ENCODE measurements at regions not wholly inside any gene's neighbourhood (a gene's known extent, or its start where the extent isn't known, plus 50 kb on each side); places are given as distances from the start of the nearest gene placed in this dataset.
"Not testable (repeated sequence)": the region's sequence is repeated elsewhere in the genome, so short reads cannot be mapped to it uniquely, and the experiment has no call there.

DNA sequence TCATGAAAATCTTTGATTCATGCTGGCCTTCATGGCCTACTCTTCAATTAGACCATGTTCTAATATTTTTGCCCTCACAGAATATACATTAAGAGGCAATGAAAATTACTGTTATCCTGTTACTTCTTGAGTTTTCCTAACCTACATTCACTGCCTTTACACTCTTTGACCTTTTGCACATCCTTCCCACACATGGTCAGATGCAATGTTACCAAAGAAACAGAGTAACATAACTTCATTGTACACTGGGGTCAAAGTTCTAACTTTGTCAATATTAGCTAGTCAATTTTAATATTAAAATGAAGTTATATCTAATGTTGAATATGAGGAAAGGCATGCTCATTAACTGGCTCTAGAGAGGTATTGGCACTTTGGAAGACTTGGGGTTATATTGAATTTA lies 284.8 kb downstream of the TEX13C start:
- ATAC-seq (no peak), DNase-seq (ENCODE audit: low spot score in 2 of 2) (no peak)
- H3K4me1 Mint-ChIP-seq: no peaks in the 10 kb centered on the region
- no peaks in the 10 kb centered on the region for H3K9me3 Mint-ChIP-seq
- no peak overlapping the region for H3K27ac Mint-ChIP-seq
- H3K4me3 Mint-ChIP-seq: no peak overlapping the region
- H3K36me3 Mint-ChIP-seq: no peaks in the 10 kb centered on the region

DNA sequence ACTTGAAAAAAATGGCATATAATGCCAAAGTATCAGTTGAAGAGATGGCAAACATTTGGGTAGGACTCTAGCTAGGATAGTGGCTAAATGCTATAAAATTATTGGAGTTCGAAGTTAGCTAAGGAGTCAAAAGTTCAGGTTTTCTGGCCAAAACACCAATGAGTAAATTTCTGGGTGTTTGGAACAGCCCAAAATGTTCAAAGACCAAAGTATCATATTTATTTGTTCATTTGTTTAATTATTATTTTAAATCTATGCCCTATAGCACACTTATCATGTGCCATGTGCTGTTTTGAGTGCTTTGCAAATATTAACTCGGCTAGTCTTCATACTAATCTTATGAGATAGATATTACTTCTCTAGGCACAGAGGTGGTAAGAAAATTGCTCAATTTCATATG lies 285.5 kb downstream of the TEX13C start:
- ATAC-seq (no peak), DNase-seq (ENCODE audit: low spot score in 2 of 2) (no peak)
- Mint-ChIP-seq H3K9me3 (no peaks in the 10 kb centered on the region), H3K4me3 (no peak overlapping the region), H3K27ac (no peak overlapping the region), H3K36me3 (no peaks in the 10 kb centered on the region), H3K4me1 (no peaks in the 10 kb centered on the region)

DNA sequence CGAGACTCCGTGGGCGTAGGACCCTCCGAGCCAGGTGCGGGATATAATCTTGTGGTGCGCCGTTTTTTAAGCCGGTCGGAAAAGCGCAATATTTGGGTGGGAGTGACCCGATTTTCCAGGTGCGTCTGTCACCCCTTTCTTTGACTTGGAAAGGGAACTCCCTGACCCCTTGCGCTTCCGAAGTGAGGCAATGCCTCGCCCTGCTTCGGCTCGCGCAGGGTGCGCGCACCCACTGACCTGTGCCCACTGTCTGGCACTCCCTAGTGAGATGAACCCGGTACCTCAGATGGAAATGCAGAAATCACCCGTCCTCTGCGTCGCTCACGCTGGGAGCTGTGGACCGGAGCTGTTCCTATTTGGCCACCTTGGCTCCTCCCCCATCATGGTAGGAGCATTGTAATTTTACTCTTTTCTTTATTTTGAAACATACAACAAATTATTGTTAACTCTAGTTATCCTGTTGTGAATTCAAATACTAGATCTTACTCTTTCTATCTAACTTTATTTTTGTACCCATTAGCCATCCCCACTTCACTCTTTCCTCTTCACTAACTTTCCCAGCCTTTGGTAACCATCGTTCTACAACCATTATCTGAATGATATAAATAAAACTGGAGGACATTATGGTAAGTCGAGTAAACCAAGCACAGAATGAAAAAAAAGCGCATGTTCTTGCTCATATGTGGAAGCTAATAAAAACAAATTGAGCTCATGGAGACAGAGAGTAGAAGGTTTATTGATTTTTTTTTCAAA lies 295.1 kb downstream of the TEX13C start:
- ATAC-seq; H3K4me1 Mint-ChIP-seq; H3K36me3 Mint-ChIP-seq; DNase-seq (ENCODE audit: low spot score in 2 of 2); H3K9me3 Mint-ChIP-seq; H3K27ac Mint-ChIP-seq; H3K4me3 Mint-ChIP-seq: not testable (repeated sequence)

DNA sequence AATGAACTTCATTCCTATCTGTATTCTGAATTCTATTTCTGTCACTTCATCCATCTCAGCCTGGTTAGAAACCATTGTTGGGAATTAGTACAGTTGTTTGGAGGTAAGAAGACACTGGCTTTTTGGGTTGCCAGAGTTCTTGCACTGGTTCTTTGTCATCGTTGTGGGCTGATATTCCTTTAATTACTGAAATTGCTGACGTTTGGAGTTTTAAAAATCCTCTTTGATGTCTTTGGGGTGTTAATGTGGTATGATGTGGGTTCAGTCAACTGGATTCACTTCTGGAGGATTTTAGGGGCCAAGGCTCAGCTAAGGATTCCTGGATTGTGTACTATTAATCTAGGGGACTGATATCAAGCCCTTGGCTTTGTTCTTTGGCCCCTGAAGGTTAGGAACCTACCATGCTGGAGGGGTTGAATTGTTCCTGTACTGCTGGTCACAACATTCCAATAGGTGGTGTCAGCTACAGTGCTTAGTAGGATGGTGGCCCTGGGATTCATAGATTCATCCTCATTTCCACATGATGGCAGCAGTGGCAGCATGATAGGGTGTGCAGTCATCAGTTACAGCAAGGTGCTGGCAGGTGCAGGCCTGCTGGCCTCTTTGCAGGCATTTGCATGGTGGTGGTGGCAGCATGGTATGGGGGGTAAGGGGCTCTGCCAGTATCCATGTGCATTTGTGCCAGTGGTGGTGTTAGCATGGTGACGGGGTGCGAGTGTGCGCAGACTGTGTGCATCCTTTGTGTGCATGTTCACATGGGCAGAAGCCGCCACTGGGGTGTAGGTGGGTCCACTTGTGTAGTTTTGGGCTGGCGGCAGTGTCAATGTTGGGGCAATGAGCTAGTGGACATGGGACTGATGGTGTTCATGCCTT lies 301.3 kb downstream of the TEX13C start:
- ATAC-seq: no peak
- Mint-ChIP-seq H3K36me3 (no peaks in the 10 kb centered on the region), H3K27ac (no peak overlapping the region), H3K4me1 (no peaks in the 10 kb centered on the region), H3K9me3 (no peaks in the 10 kb centered on the region), H3K4me3 (no peak overlapping the region)
- DNase-seq (ENCODE audit: low spot score in 2 of 2): no peak

DNA sequence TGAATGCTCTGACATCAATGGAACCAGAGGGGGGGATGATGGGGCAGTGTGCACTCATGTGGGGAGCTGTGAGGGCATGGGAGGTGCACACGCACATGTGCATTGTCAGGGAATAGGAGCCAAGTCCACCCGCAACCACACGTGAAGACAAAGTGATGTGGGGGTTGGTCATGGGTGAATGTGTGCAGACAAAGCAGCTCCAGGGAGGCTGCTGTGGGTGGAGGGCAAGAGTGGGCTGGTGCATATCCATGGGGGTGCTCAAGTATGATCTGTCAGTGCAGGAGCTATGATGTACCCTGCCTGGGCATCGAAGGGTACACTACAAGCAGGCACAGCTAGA lies 301.9 kb downstream of the TEX13C start:
- Mint-ChIP-seq H3K4me3 (no peak overlapping the region), H3K27ac (no peak overlapping the region), H3K9me3 (no peaks in the 10 kb centered on the region), H3K4me1 (no peaks in the 10 kb centered on the region), H3K36me3 (no peaks in the 10 kb centered on the region)
- DNase-seq (ENCODE audit: low spot score in 2 of 2) (no peak), ATAC-seq (no peak)

DNA sequence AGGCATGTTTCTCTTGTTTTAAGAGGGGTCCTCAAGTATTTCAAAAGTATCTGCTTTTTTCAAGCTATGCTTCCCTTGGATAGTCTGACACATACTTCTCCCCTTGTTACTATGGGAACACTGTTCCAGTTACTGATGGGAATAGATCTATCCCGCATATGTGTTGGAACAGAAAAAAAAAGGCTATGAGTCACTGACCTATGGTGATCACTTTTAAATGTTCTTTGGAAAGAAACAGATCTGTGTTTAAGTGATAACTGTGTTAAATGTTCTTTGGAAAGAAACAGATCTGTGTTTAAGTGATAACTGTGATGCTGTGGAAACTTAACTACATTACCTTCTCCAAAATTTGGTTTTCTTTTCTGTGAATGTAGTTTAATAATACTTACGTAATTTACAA lies 303.2 kb downstream of the TEX13C start:
- ATAC-seq (no peak), DNase-seq (ENCODE audit: low spot score in 2 of 2) (no peak)
- no peak overlapping the region for H3K4me3 Mint-ChIP-seq
- no peaks in the 10 kb centered on the region for H3K9me3 Mint-ChIP-seq
- no peaks in the 10 kb centered on the region for H3K4me1 Mint-ChIP-seq
- no peaks in the 10 kb centered on the region for H3K36me3 Mint-ChIP-seq
- no peak overlapping the region for H3K27ac Mint-ChIP-seq

DNA sequence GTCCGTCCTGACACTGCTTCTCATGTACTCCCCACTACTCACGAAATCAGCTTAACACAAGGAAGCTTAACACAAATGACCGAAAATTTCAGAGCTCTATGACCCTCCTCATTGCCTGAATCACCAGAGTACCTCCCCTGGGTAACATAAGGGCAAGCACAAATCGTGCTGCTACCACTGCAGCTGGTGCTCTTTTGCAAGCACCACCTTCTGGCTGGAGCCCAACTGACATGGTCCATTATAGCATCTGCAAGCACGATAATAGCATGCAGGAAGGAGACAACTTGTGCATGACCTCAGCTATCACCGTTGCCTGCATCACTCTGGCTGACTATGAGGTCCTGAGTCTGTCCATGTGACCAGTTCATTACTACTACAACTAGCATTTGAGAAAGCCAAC lies 308.0 kb downstream of the TEX13C start:
- H3K27ac Mint-ChIP-seq: no peak overlapping the region
- peaks cover 6% of the 10 kb centered on the region for H3K9me3 Mint-ChIP-seq
- H3K36me3 Mint-ChIP-seq: no peaks in the 10 kb centered on the region
- ATAC-seq (no peak), DNase-seq (ENCODE audit: low spot score in 2 of 2) (no peak)
- H3K4me3 Mint-ChIP-seq: no peak overlapping the region
- H3K4me1 Mint-ChIP-seq: no peaks in the 10 kb centered on the region

DNA sequence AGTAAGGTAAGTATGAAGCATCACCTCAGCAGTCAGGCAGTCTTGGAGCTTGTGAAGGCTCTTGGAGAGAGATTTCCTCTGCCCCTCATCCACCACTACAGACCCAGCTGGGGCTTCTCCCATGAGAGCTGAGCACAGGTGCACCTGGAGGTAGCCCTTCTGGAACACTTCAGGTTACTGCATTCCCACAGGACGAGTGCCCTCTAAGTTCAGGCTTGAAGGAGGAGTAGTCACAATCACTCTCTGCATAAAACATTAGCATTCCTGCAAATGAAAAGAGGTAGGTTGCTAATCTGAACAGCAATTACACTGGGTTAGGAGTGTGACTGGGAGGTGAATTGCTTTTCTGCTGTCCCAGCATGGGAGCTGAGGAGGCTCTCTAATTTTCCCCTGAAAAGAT lies 308.8 kb downstream of the TEX13C start:
- peaks cover 6% of the 10 kb centered on the region for H3K9me3 Mint-ChIP-seq
- H3K27ac Mint-ChIP-seq: no peak overlapping the region
- no peak for ATAC-seq
- no peak overlapping the region for H3K4me3 Mint-ChIP-seq
- no peaks in the 10 kb centered on the region for H3K36me3 Mint-ChIP-seq
- no peaks in the 10 kb centered on the region for H3K4me1 Mint-ChIP-seq
- no peak for DNase-seq (ENCODE audit: low spot score in 2 of 2)

DNA sequence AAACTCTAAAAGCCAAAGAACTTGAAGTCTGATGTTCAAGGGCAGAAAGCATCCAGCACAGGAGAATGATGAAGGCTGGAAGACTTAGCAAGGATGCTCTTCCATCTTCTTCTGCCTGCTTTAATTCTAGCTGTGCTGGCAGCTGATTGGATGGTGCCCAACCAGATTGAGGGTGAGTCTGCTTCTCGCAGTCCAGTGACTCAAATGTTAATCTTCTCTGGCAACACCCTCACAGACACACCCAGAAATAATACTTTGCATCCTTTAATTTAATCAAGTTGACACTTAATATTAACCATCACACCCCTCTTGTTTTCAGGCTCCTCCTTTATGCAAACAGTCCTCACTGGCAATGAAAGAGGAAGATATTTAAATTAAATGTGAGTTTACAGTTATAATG lies 321.7 kb downstream of the TEX13C start:
- no peak for ATAC-seq
- Mint-ChIP-seq H3K36me3 (no peaks in the 10 kb centered on the region), H3K4me1 (no peaks in the 10 kb centered on the region), H3K9me3 (no peaks in the 10 kb centered on the region), H3K4me3 (no peak overlapping the region), H3K27ac (no peak overlapping the region)
- DNase-seq (ENCODE audit: low spot score in 2 of 2): no peak

DNA sequence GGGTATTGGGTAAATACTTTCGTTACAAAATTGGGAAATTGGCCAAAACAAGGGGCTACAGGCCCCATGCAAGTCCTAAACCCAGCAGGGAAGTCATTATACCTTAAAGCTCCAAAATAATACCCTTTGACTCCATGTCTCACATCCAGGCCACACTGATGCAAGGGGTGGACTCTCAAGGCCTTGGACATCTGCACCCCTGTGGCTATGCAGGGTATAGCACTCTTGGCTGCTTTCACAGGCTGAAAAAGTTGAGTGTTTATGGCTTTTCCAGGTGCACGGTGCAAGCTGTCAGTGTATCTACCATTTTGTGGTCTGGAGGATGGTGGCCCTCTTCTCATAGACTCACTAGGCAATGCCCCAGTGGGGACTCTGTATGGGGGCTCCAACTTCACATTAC lies 326.5 kb downstream of the TEX13C start:
- peak; percentile 31 for ATAC-seq
- no peak for DNase-seq (ENCODE audit: low spot score in 2 of 2)
- no peak overlapping the region for H3K27ac Mint-ChIP-seq

DNA sequence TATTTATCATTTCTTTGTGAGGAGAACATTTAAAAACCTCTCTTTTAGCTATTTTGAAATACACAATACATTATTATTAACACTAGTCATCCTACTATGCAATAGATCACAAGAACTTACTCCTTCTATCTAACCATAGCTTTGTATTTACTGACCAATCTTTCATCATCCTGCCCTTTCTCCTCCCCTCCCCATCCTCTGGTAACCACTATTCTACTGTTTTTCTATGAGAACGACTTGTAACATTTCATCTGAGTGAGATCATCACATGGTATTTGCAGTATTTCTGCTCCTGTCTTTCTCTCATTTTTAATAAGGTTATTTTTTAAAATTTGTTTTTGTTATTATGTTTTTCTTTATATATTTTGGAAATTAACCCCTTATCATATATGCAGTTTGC lies 331.8 kb downstream of the TEX13C start:
- H3K4me3 Mint-ChIP-seq: no peak overlapping the region
- H3K27ac Mint-ChIP-seq: no peak overlapping the region
- ATAC-seq: no peak
- H3K4me1 Mint-ChIP-seq: no peaks in the 10 kb centered on the region
- no peaks in the 10 kb centered on the region for H3K9me3 Mint-ChIP-seq
- no peaks in the 10 kb centered on the region for H3K36me3 Mint-ChIP-seq
- no peak for DNase-seq (ENCODE audit: low spot score in 2 of 2)

More for the DNA sequence above, 326.5 kb downstream of the TEX13C start:
- H3K4me1 Mint-ChIP-seq: no peaks in the 10 kb centered on the region
- H3K4me3 Mint-ChIP-seq: no peak overlapping the region
- H3K36me3 Mint-ChIP-seq: no peaks in the 10 kb centered on the region
- H3K9me3 Mint-ChIP-seq: no peaks in the 10 kb centered on the region

DNA sequence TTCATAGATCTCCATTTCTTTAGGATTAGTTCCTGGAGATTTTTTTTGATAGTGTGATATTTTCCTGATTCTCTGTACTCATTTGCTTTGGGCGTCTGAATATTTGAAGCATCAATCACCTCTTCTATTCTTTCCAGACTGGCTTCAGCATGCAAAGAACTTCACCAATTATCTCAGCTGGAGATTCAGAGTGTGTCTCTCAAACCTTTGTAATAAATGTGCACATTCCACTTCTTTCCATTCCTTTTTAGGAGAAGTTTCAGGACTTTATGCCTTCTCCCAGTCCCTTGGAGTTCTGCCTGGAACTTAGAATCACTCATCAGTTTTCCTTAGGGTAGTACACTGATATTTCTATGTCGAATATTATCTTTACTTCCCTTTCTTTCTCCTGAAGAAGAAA lies 334.8 kb downstream of the TEX13C start:
- H3K9me3 Mint-ChIP-seq: no peaks in the 10 kb centered on the region
- no peak overlapping the region for H3K4me3 Mint-ChIP-seq
- H3K4me1 Mint-ChIP-seq: no peaks in the 10 kb centered on the region
- ATAC-seq (no peak), DNase-seq (ENCODE audit: low spot score in 2 of 2) (no peak)
- no peak overlapping the region for H3K27ac Mint-ChIP-seq
- no peaks in the 10 kb centered on the region for H3K36me3 Mint-ChIP-seq

DNA sequence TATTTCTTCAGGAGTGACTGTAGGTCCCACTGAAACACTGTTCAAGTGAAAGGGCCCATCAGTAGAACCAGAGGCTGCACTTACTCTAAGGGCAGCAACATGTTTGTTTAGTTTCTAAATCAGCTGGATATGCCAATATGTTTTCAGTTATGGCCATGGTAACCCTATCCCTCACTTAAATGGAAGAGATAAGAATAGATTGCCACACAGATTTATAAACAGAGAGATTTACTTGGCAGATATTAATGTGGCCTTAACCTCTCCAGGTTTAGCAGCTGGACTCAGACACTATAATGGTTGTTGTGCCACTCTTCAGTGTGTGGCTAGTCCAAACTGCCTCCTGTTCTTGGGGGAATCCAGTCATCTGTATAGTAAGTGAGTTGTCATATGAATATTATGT lies 354.1 kb downstream of the TEX13C start:
- DNase-seq (ENCODE audit: low spot score in 2 of 2) (no peak), ATAC-seq (no peak)
- H3K4me3 Mint-ChIP-seq: no peak overlapping the region
- H3K27ac Mint-ChIP-seq: no peak overlapping the region
- H3K9me3 Mint-ChIP-seq: peaks cover 6% of the 10 kb centered on the region
- no peaks in the 10 kb centered on the region for H3K4me1 Mint-ChIP-seq
- H3K36me3 Mint-ChIP-seq: no peaks in the 10 kb centered on the region

DNA sequence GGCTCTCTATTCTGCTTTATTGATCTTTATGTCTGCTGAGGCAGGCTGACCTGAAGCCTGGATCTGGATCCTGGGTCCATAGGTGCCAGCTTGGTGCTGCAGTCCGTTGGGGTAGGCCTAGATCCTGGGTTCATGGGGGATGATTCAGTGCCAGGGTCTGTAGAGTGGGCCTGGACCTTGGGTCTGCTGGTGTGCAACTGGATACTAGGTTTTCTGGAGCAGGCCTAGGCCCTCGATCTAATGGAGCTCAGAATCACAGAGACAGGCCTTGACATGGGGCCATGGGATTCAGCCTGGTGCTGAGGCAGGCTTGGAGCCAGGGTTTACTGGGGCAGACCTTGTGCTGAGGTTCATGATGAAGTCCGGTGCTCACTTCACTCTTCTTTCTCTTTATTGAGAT lies 358.6 kb downstream of the TEX13C start:
- H3K27ac Mint-ChIP-seq: no peak overlapping the region
- peaks cover 6% of the 10 kb centered on the region for H3K9me3 Mint-ChIP-seq
- no peaks in the 10 kb centered on the region for H3K4me1 Mint-ChIP-seq
- ATAC-seq: no peak
- H3K4me3 Mint-ChIP-seq: no peak overlapping the region
- no peaks in the 10 kb centered on the region for H3K36me3 Mint-ChIP-seq
- no peak for DNase-seq (ENCODE audit: low spot score in 2 of 2)

DNA sequence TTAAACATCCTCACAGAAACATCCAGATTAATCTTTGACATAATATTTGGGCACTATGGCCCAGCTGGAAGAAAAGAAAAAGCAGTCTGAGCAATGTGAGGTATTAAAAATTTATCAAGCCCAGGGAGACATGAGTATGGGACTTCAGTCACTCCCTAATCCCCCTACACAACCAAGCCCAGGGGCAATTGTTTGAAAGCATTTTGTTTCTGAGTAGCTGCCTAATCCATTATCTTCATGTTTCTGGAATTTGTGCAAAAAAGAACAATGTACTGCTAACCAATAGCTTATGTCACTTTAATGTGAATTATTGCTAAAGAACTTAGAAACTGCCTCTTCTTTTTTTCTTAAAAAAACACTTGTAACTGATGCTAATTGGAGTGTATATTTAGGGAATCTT lies 360.7 kb downstream of the TEX13C start:
- Mint-ChIP-seq H3K4me1 (no peaks in the 10 kb centered on the region), H3K9me3 (peaks cover 6% of the 10 kb centered on the region), H3K4me3 (no peak overlapping the region), H3K36me3 (no peaks in the 10 kb centered on the region), H3K27ac (no peak overlapping the region)
- ATAC-seq (no peak), DNase-seq (ENCODE audit: low spot score in 2 of 2) (no peak)

DNA sequence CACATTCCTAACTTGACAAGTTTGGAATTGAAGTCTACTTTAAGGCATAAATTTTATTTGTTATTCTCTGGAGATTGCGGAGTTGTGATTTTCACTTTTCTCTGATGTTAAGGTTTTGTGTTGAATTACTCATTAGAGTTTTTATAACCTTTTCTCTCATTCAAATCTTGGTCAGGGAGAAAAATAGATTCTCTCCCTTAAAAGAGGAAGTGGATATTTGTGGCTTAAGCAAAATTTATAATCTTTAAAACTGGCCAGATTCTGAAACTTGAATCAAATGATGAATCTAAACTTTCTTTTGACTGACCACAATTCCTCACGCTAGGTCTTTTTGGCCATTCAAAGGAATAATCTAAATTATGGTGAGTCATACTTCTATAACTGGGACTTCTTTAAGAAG lies 361.4 kb downstream of the TEX13C start:
- H3K36me3 Mint-ChIP-seq: no peaks in the 10 kb centered on the region
- H3K4me3 Mint-ChIP-seq: no peak overlapping the region
- peaks cover 4% of the 10 kb centered on the region for H3K9me3 Mint-ChIP-seq
- no peak for ATAC-seq
- H3K27ac Mint-ChIP-seq: no peak overlapping the region
- no peaks in the 10 kb centered on the region for H3K4me1 Mint-ChIP-seq
- no peak for DNase-seq (ENCODE audit: low spot score in 2 of 2)
